GM13976 (cell line): ENCODE measurements at regions not wholly inside any gene's neighbourhood (a gene's known extent, or its start where the extent isn't known, plus 50 kb on each side); places are given as distances from the start of the nearest gene placed in this dataset.

ENCODE experiments used
- DNase-seq: peaks from one replicate; pipeline ENCODE4 v3.0.0; 2012; ENCODE audit warnings: low spot score
- CTCF ChIP-seq: IDR thresholded peaks from 2 replicates; pipeline ENCODE4 v1.5.1; 2012; ENCODE audit warnings: borderline replicate concordance, mild to moderate bottlenecking; ENCODE audit not compliant: insufficient read depth; ENCODE audit errors: extremely low read depth, missing control alignments, control extremely low read depth
- in situ Hi-C: fragments of 300-500 bp; cut with MboI; formaldehyde crosslinking; loops from one replicate; pipeline ENCODE4 v1.12.0; 2022; ENCODE audit warnings: low sequenced_read_pairs, mixed read lengths, inconsistent platforms; ENCODE audit not compliant: unreplicated experiment

- no peak for DNase-seq
- no peak for TF ChIP-seq CTCF
- in situ Hi-C loops: no loop called here
These were observed 524.4 kb downstream of the CAAP1 start for GRCh38 chr9:26368241-26368640.

GRCh38 chr9:26361010-26361409 lies 531.6 kb downstream of the CAAP1 start:
- in situ Hi-C loops: no loop called here
- no peak for DNase-seq
- no peak for TF ChIP-seq CTCF

GRCh38 chr9:26358836-26359235 lies 533.8 kb downstream of the CAAP1 start:
- no peak for DNase-seq
- in situ Hi-C loops: no loop called here
- TF ChIP-seq CTCF: no peak

GRCh38 chr9:26357803-26358344 lies 534.7 kb downstream of the CAAP1 start:
- in situ Hi-C loops: no loop called here
- no peak for DNase-seq
- no peak for TF ChIP-seq CTCF

GRCh38 chr9:26356491-26356890 lies 536.1 kb downstream of the CAAP1 start:
- in situ Hi-C loops: no loop called here
- no peak for DNase-seq
- no peak for TF ChIP-seq CTCF

GRCh38 chr9:26346942-26347477 lies 545.6 kb downstream of the CAAP1 start:
- DNase-seq: no peak
- no peak for TF ChIP-seq CTCF
- in situ Hi-C loops: no loop called here
